Spleen (tissue), 11 donors: ENCODE measurements at regions not wholly inside any gene's neighbourhood (a gene's known extent, or its start where the extent isn't known, plus 50 kb on each side); places are given as distances from the start of the nearest gene placed in this dataset.

Experiments
- DNase-seq: peaks from one replicate; pipeline ENCODE4 v3.0.0-alpha.2; 2020
- H3K27ac ChIP-seq, 8 donors: fragments of 200-600 bp; sonication (generic) in 7 of 8; 1 replicate in 4 of 8; 2 replicates in 4 of 8; pipeline versions ENCODE4 v1.5.0 to v1.8.0; 2016 to 2021; ENCODE audit warnings: inconsistent platforms in 4 of 8, mild to moderate bottlenecking in 4 of 8, moderate library complexity in 1 of 8
- H3K27me3 ChIP-seq, 7 donors: fragments of 200-600 bp; sonication (generic) in 6 of 7; replicated peaks in 1 of 7; 1 replicate in 4 of 7; 2 replicates in 3 of 7; pipeline versions ENCODE4 v1.5.0 to v1.8.0; 2016 to 2021; ENCODE audit warnings: inconsistent platforms in 3 of 7, mild to moderate bottlenecking in 1 of 7
- H3K36me3 ChIP-seq, 6 donors: fragments of 200-600 bp; sonication (generic) in 5 of 6; 1 replicate in 4 of 6; 2 replicates in 2 of 6; pipeline versions ENCODE4 v1.5.0 to v1.8.0; 2016 to 2021; ENCODE audit warnings: inconsistent platforms in 2 of 6
- H3K4me1 ChIP-seq, 6 donors: fragments of 200-600 bp; sonication (generic) in 5 of 6; 1 replicate in 3 of 6; 2 replicates in 3 of 6; pipeline versions ENCODE4 v1.5.0 to v1.8.0; 2016 to 2021; ENCODE audit warnings: inconsistent platforms in 3 of 6
- H3K4me3 ChIP-seq, 8 donors: fragments of 200-600 bp; sonication (generic) in 7 of 8; 1 replicate in 4 of 8; 2 replicates in 4 of 8; pipeline versions ENCODE4 v1.5.0 to v1.8.0; 2016 to 2021; ENCODE audit warnings: inconsistent platforms in 4 of 8, mild to moderate bottlenecking in 4 of 8, moderate library complexity in 2 of 8
- H3K9me3 ChIP-seq, 8 donors: fragments of 200-600 bp; sonication (generic) in 7 of 8; 1 replicate in 4 of 8; 2 replicates in 4 of 8; pipeline versions ENCODE4 v1.5.0 to v1.8.0; 2016 to 2021; ENCODE audit warnings: inconsistent platforms in 4 of 8
- CTCF ChIP-seq, 11 experiments: fragments of 200-600 bp in 7 of 11; fragments of 450-650 bp in 4 of 11; sonication (generic) in 4 of 11; IDR thresholded peaks in 8 of 11; conservative IDR thresholded peaks in 3 of 11; 1 replicate in 7 of 11; 2 replicates in 4 of 11; pipeline versions ENCODE4 v1.4.0 to v1.8.0; 2016 to 2021; ENCODE audit warnings: antibody characterized with exemption in 11 of 11, inconsistent platforms in 4 of 11, mild to moderate bottlenecking in 1 of 11
- POLR2A ChIP-seq, 3 donors: fragments of 450-650 bp; IDR thresholded peaks; one replicate each; pipeline ENCODE4 v1.5.1; 2017; ENCODE audit warnings: antibody characterized with exemption in 3 of 3, mild to moderate bottlenecking in 1 of 3
- POLR2AphosphoS5 ChIP-seq, 3 donors: sonication (generic); formaldehyde crosslinking; IDR thresholded peaks; one replicate each; pipeline ENCODE4 v1.5.1; 2017; ENCODE audit warnings: antibody characterized with exemption in 3 of 3
- WGBS, 5 donors: extraction: QIAGEN DNeasy Blood & Tissue Kit in 3 of 5; methylation state at CpG; one replicate each; pipeline versions ENCODE4 v1.1.5 to v1.1.7; 2013 to 2018; 5-methylcytosine and 5-hydroxymethylcytosine counted together
- intact Hi-C: fragments of 100-400 bp; cut with DNase I; formaldehyde crosslinking; loops from one replicate; pipeline ENCODE4 v1.15.0; 2023; ENCODE audit warnings: low total_unique reads
- donor health status: healthy with polysubstance abuse.
- donor health status: DM: no; HTN: no; CAD: no; lungs with moderate emphysema.
- donor health status: DM: no; HTN: no; CAD: no.
- donor health status: Bipolar disorder and iron deficiency.
- donor health status: healthy.
- donor health status: DM: no; HTN: no; CAD: no.
- donor health status: DM: yes; HTN: yes; CAD: no.

- 77 to 88% (median 87%) methylated on average over 5 of the region's 5 CpGs for WGBS, 5 donors
- DNase-seq = no peak
- H3K9me3 ChIP-seq = no peaks in the 10 kb centered on the region
- no peaks in the 10 kb centered on the region for H3K36me3 ChIP-seq
- TF ChIP-seq POLR2A (IDR thresholded peaks at IDR 0.05) (no peak), CTCF (IDR thresholded peaks at IDR 0.05 in 8 of 11, conservative IDR thresholded peaks at IDR 0.05 in 3 of 11) (no peak), POLR2AphosphoS5 (IDR thresholded peaks at IDR 0.05) (no peak)
- intact Hi-C loops = no loop called here
- peaks cover 0 to 15% (median 0%) of the 10 kb centered on the region in 7 donors for H3K27me3 ChIP-seq
- no peak overlapping the region for H3K27ac ChIP-seq
- no peaks in the 10 kb centered on the region for H3K4me1 ChIP-seq
- no peak overlapping the region for H3K4me3 ChIP-seq
Observed at GRCh38 chr7:108627476-108628051, 57.9 kb downstream of the DNAJB9 start.

- Histone ChIP-seq H3K9me3 (no peaks in the 10 kb centered on the region), H3K4me1 (no peaks in the 10 kb centered on the region), H3K27me3 (peaks cover 0 to 15% (median 0%) of the 10 kb centered on the region in 7 donors), H3K36me3 (no peaks in the 10 kb centered on the region), H3K4me3 (no peak overlapping the region), H3K27ac (no peak overlapping the region)
- no peak for DNase-seq
- TF ChIP-seq CTCF (IDR thresholded peaks at IDR 0.05 in 8 of 11, conservative IDR thresholded peaks at IDR 0.05 in 3 of 11) (no peak), POLR2A (IDR thresholded peaks at IDR 0.05) (no peak), POLR2AphosphoS5 (IDR thresholded peaks at IDR 0.05) (no peak)
- WGBS, 5 donors = 72 to 85% (median 78%) methylated on average over 3 of the region's 3 CpGs
- intact Hi-C loops = no loop called here
Observed at GRCh38 chr7:108628678-108629077, 59.0 kb downstream of the DNAJB9 start.

GRCh38 chr7:108629651-108630400, 60.2 kb downstream of the DNAJB9 start:
- Histone ChIP-seq H3K9me3 (no peaks in the 10 kb centered on the region), H3K4me3 (no peak overlapping the region), H3K4me1 (no peaks in the 10 kb centered on the region), H3K27ac (no peak overlapping the region), H3K27me3 (peaks cover 0 to 15% (median 0%) of the 10 kb centered on the region in 7 donors), H3K36me3 (no peaks in the 10 kb centered on the region)
- WGBS, 5 donors = 65 to 80% (median 67%) methylated on average over 2 of the region's 2 CpGs
- TF ChIP-seq CTCF (IDR thresholded peaks at IDR 0.05 in 8 of 11, conservative IDR thresholded peaks at IDR 0.05 in 3 of 11) (no peak), POLR2A (IDR thresholded peaks at IDR 0.05) (no peak), POLR2AphosphoS5 (IDR thresholded peaks at IDR 0.05) (no peak)
- DNase-seq = no peak
- intact Hi-C loops = no loop called here

- Histone ChIP-seq H3K4me3 (no peak overlapping the region), H3K9me3 (peaks cover 0 to 8% (median 0%) of the 10 kb centered on the region in 8 donors), H3K27ac (no peak overlapping the region), H3K27me3 (no peaks in the 10 kb centered on the region), H3K36me3 (no peaks in the 10 kb centered on the region), H3K4me1 (no peaks in the 10 kb centered on the region)
- intact Hi-C loops = no loop called here
- TF ChIP-seq POLR2AphosphoS5 (IDR thresholded peaks at IDR 0.05) (no peak), CTCF (IDR thresholded peaks at IDR 0.05 in 8 of 11, conservative IDR thresholded peaks at IDR 0.05 in 3 of 11) (no peak), POLR2A (IDR thresholded peaks at IDR 0.05) (no peak)
- WGBS, 5 donors = 70 to 89% (median 83%) methylated on average over 2 of the region's 2 CpGs
- DNase-seq = no peak
Observed at GRCh38 chr7:108634036-108634435, 64.4 kb downstream of the DNAJB9 start.
